IMR-90 (cell line): ENCODE measurements at regions not wholly inside any gene's neighbourhood (a gene's known extent, or its start where the extent isn't known, plus 50 kb on each side); places are given as distances from the start of the nearest gene placed in this dataset.

Experiments
- ATAC-seq: fragments of 200-7000 bp; cut with Tn5 transposase; 2 replicates; pipeline ENCODE4 v1.9.1; 2020; ENCODE audit warnings: low read depth, mild to moderate bottlenecking, moderate library complexity
- BruUV-seq: library from RNA; stranded (reverse); fragments of 400-500 nt; replicated peaks from 2 replicates; lab custom pipeline; 2021; lab: Mats Ljungman, UMichigan
- CTCF ChIA-PET: fragments of 300-600 bp; formaldehyde crosslinking; extraction: SDS; loops from one replicate; lab custom pipeline; 2021; ENCODE audit warnings: antibody characterized with exemption; lab: Yijun Ruan, JAX
- POLR2A ChIA-PET: fragments of 300-600 bp; sonication (Branson Sonifier 250); formaldehyde crosslinking; loops from one replicate; lab custom pipeline; 2022; ENCODE audit warnings: antibody characterized with exemption; ENCODE audit not compliant: unreplicated experiment; lab: Charles Lee
- DNase-seq: peaks from one replicate; pipeline ENCODE4 v3.0.0; 2013
- H2AFZ ChIP-seq: replicated peaks from 2 replicates; pipeline ENCODE3; 2013; ENCODE audit warnings: low read length, mild to moderate bottlenecking; ENCODE audit not compliant: poor library complexity
- H2AK5ac ChIP-seq: 2 replicates; pipeline ENCODE4 v1.6.1; 2013; ENCODE audit warnings: low read depth, low read length, inconsistent platforms
- H2AK9ac ChIP-seq: replicated peaks from 2 replicates; pipeline ENCODE3; 2013; ENCODE audit warnings: mild to moderate bottlenecking, low read depth, low read length, moderate library complexity; ENCODE audit not compliant: poor library complexity
- H2BK120ac ChIP-seq: 2 replicates; pipeline ENCODE4 v1.6.1; 2013; ENCODE audit warnings: low read depth, low read length, inconsistent platforms
- H2BK15ac ChIP-seq: 3 replicates; pipeline ENCODE4 v1.6.1; 2013; ENCODE audit warnings: low read depth, low read length, inconsistent platforms
- H2BK20ac ChIP-seq: 2 replicates; pipeline ENCODE4 v1.6.1; 2013; ENCODE audit warnings: low read depth, mild to moderate bottlenecking, inconsistent platforms, low read length, moderate library complexity
- H2BK5ac ChIP-seq: 2 replicates; pipeline ENCODE4 v1.6.1; 2013; ENCODE audit warnings: mild to moderate bottlenecking, low read depth, low read length, inconsistent platforms; ENCODE audit not compliant: poor library complexity, severe bottlenecking
- H3K14ac ChIP-seq: replicated peaks from 2 replicates; pipeline ENCODE4 v1.6.1; 2013; ENCODE audit warnings: low read depth, low read length, inconsistent platforms
- H3K18ac ChIP-seq: 2 replicates; pipeline ENCODE4 v1.6.1; 2013; ENCODE audit warnings: low read depth, low read length, control low read depth
- H3K23ac ChIP-seq: 2 replicates; pipeline ENCODE4 v1.6.1; 2013; ENCODE audit warnings: low read depth, low read length, inconsistent platforms
- H3K27ac ChIP-seq: 2 replicates; pipeline ENCODE4 v1.5.1; 2013; ENCODE audit warnings: mild to moderate bottlenecking, control low read depth, low read length; ENCODE audit not compliant: insufficient read depth
- H3K27me3 ChIP-seq: 2 replicates; pipeline ENCODE4 v1.6.1; 2013; ENCODE audit warnings: low read length; ENCODE audit not compliant: control insufficient read depth, insufficient read depth
- H3K36me3 ChIP-seq: 2 replicates; pipeline ENCODE4 v1.6.1; 2013; ENCODE audit warnings: low read length, mixed read lengths; ENCODE audit not compliant: control insufficient read depth, insufficient read depth
- H3K4ac ChIP-seq: 2 replicates; pipeline ENCODE4 v1.6.1; 2013; ENCODE audit warnings: low read depth, low read length, inconsistent platforms
- H3K4me1 ChIP-seq: 2 replicates; pipeline ENCODE4 v1.6.1; 2013; ENCODE audit warnings: low read length, mixed read lengths; ENCODE audit not compliant: control insufficient read depth, insufficient read depth
- H3K4me2 ChIP-seq: 2 replicates; pipeline ENCODE4 v1.6.1; 2013; ENCODE audit warnings: low read depth, mild to moderate bottlenecking, control low read depth, low read length, moderate library complexity
- H3K4me3 ChIP-seq: 2 replicates; pipeline ENCODE4 v1.5.1; 2013; ENCODE audit warnings: low read depth, mild to moderate bottlenecking, control low read depth, low read length, moderate library complexity; ENCODE audit not compliant: insufficient read depth
- H3K56ac ChIP-seq: 2 replicates; pipeline ENCODE4 v1.6.1; 2013; ENCODE audit warnings: low read length, inconsistent platforms; ENCODE audit not compliant: insufficient read depth; ENCODE audit errors: extremely low read depth
- H3K79me1 ChIP-seq, 2 experiments: 2 replicates each; pipeline ENCODE4 v1.6.1; 2013; ENCODE audit warnings: low read length in 2 of 2, inconsistent platforms in 1 of 2, low read depth in 1 of 2
- H3K9ac ChIP-seq: 2 replicates; pipeline ENCODE4 v1.6.1; 2013; ENCODE audit warnings: low read depth, low read length, control low read depth
- H3K9me1 ChIP-seq: 2 replicates; pipeline ENCODE4 v1.6.1; 2013; ENCODE audit warnings: low read length, inconsistent platforms; ENCODE audit not compliant: insufficient read depth
- H3K9me3 ChIP-seq: 2 replicates; pipeline ENCODE4 v1.6.1; 2013; ENCODE audit warnings: low read length; ENCODE audit not compliant: control insufficient read depth, insufficient read depth
- H4K20me1 ChIP-seq: 2 replicates; pipeline ENCODE4 v1.6.1; 2013; ENCODE audit warnings: low read length, inconsistent platforms; ENCODE audit not compliant: insufficient read depth
- H4K5ac ChIP-seq: 2 replicates; pipeline ENCODE4 v1.6.1; 2013; ENCODE audit warnings: mild to moderate bottlenecking, low read depth, low read length, control low read depth
- H4K8ac ChIP-seq, 2 experiments: 2 replicates each; pipeline ENCODE4 v1.6.1; 2013; ENCODE audit warnings: low read depth in 2 of 2, low read length in 2 of 2, control low read depth in 1 of 2, inconsistent platforms in 1 of 2
- H4K91ac ChIP-seq: 2 replicates; pipeline ENCODE4 v1.6.1; 2013; ENCODE audit warnings: low read depth, low read length, inconsistent platforms; ENCODE audit not compliant: insufficient read depth
- BHLHE40 ChIP-seq: fragments of 150-350 bp; IDR thresholded peaks from 2 replicates; pipeline ENCODE4 v1.6.1; 2016; ENCODE audit warnings: mild to moderate bottlenecking, low read depth, low read length
- FOS ChIP-seq: fragments of 150-350 bp; IDR thresholded peaks from 2 replicates; pipeline ENCODE4 v1.6.1; 2016; ENCODE audit warnings: low read depth, low read length
- MAZ ChIP-seq: IDR thresholded peaks from 2 replicates; pipeline ENCODE4 v1.6.1; 2012; ENCODE audit warnings: low read depth, mild to moderate bottlenecking, low read length, improper control_type of control experiment, moderate library complexity, borderline replicate concordance
- MXI1 ChIP-seq: IDR thresholded peaks from 2 replicates; pipeline ENCODE4 v1.6.1; 2012; ENCODE audit warnings: low read depth, mild to moderate bottlenecking, low read length, moderate library complexity, borderline replicate concordance
- NFE2L2 ChIP-seq: fragments of 150-350 bp; IDR thresholded peaks from 2 replicates; pipeline ENCODE4 v1.6.1; 2016; ENCODE audit warnings: low read depth, mild to moderate bottlenecking, low read length
- POLR2A ChIP-seq: IDR thresholded peaks from 2 replicates; pipeline ENCODE4 v1.6.1; 2012; ENCODE audit warnings: mild to moderate bottlenecking, low read depth, low read length
- RCOR1 ChIP-seq: IDR thresholded peaks from 2 replicates; pipeline ENCODE4 v1.6.1; 2012; ENCODE audit warnings: mild to moderate bottlenecking, low read length, improper control_type of control experiment; ENCODE audit not compliant: insufficient replicate concordance
- dilution Hi-C: fragments of 300-500 bp; cut with HindIII; formaldehyde crosslinking; loops from one replicate; pipeline ENCODE4 v1.14.3; 2018; ENCODE audit warnings: low sequenced_read_pairs; ENCODE audit not compliant: unreplicated experiment
- in situ Hi-C: fragments of 300-500 bp; cut with MboI; formaldehyde crosslinking; loops from 3 replicates; pipeline ENCODE4 v1.14.3; 2019; ENCODE audit warnings: low sequenced_read_pairs, inconsistent platforms, mixed read lengths
- intact Hi-C: fragments of 100-400 bp; cut with micrococcal nuclease; formaldehyde crosslinking; loops from 2 replicates; pipeline ENCODE4 v1.10.0; 2022

- H3K4ac ChIP-seq: no peak overlapping the region
- H2BK120ac ChIP-seq: no peak overlapping the region
- no peak overlapping the region for H4K8ac ChIP-seq
- H2BK20ac ChIP-seq: no peak overlapping the region
- CTCF ChIA-PET: no interaction called here
- no TSS peak for BruUV-seq
- H3K36me3 ChIP-seq: no peaks in the 10 kb centered on the region
- H2AFZ ChIP-seq: no peak overlapping the region
- no peaks in the 10 kb centered on the region for H3K27me3 ChIP-seq
- no peaks in the 10 kb centered on the region for H3K9me3 ChIP-seq
- peaks cover 7% of the 10 kb centered on the region for H3K4me1 ChIP-seq
- H4K5ac ChIP-seq: no peak overlapping the region
- no peak overlapping the region for H4K91ac ChIP-seq
- no peak overlapping the region for H2AK9ac ChIP-seq
- dilution Hi-C loops: no loop called here
- no peak overlapping the region for H3K14ac ChIP-seq
- no peaks in the 10 kb centered on the region for H3K79me1 ChIP-seq
- H3K9ac ChIP-seq: no peak overlapping the region
- H3K23ac ChIP-seq: no peak overlapping the region
- H3K4me3 ChIP-seq: no peak overlapping the region
- no peak overlapping the region for H3K56ac ChIP-seq
- H4K20me1 ChIP-seq: no peaks in the 10 kb centered on the region
- no peak overlapping the region for H3K18ac ChIP-seq
- TF ChIP-seq BHLHE40 (no peak), MAZ (no peak), MXI1 (no peak), RCOR1 (no peak), NFE2L2 (no peak), POLR2A (no peak), FOS (no peak)
- intact Hi-C loops: no loop called here
- no peak overlapping the region for H3K27ac ChIP-seq
- ATAC-seq: no peak
- no peak for DNase-seq
- H3K9me1 ChIP-seq: peaks cover 3% of the 10 kb centered on the region
- no peak overlapping the region for H3K4me2 ChIP-seq
- POLR2A ChIA-PET: no interaction called here
- in situ Hi-C loops: no loop called here
- H2BK5ac ChIP-seq: no peak overlapping the region
- H2AK5ac ChIP-seq: no peak overlapping the region
- no peak overlapping the region for H2BK15ac ChIP-seq
Measured at GRCh38 chr2:12811916-12812315, 95.2 kb downstream of the TRIB2 start.
